OCI-LY7 (cell line): ENCODE measurements at regions not wholly inside any gene's neighbourhood (a gene's known extent, or its start where the extent isn't known, plus 50 kb on each side); places are given as distances from the start of the nearest gene placed in this dataset.

ENCODE experiments used
- EZH2phosphoT487 ChIP-seq: fragments of 200-600 bp; sonication (generic); IDR thresholded peaks from 2 replicates; pipeline ENCODE4 v1.6.1; 2018; ENCODE audit warnings: low read depth, borderline replicate concordance, mild to moderate bottlenecking, mixed run types, antibody characterized with exemption, low read length, moderate library complexity, mixed read lengths
- TF ChIP-seq, protein P1 (sequence below): fragments of 200-600 bp; sonication (generic); conservative IDR thresholded peaks from 2 replicates; pipeline ENCODE4 v1.5.1; 2014; ENCODE audit warnings: mild to moderate bottlenecking, antibody characterized with exemption, low read length, moderate library complexity, mixed read lengths

DNA sequence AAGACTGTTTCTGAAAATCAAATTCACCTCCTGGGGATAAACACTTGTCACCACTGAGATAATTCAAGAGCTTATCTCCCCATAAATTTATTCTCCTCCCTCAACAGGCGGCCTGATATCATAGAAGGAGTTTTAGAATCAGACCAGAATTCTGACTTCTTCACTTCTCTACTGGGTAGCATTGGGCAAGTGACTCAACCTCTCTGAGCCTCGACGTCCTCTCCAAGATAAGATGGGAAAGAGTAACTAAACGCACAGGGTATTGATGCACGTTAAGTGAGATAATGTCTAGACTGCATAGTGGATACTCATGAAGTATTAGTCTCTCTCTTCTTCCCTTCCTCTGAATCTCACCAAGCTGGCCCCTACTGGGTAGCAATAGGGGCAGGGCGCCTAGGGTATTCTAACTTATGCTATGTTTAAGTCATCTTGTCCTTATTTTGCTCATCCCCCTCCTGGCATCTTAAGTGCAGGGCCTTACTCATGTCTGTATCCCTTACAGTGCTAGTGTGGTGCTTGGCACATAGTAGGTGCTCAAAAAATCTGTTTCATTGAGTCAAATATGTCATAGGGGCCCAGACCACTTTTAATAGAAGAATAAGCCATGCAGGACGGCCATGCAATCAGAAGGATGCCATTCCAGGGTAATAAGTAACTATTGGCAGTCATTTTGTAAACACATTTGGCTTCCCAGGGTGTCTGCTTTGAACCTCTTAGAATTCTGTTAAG is 476.4 kb upstream of the CCL2 start:
- TF ChIP-seq, protein P1, sequence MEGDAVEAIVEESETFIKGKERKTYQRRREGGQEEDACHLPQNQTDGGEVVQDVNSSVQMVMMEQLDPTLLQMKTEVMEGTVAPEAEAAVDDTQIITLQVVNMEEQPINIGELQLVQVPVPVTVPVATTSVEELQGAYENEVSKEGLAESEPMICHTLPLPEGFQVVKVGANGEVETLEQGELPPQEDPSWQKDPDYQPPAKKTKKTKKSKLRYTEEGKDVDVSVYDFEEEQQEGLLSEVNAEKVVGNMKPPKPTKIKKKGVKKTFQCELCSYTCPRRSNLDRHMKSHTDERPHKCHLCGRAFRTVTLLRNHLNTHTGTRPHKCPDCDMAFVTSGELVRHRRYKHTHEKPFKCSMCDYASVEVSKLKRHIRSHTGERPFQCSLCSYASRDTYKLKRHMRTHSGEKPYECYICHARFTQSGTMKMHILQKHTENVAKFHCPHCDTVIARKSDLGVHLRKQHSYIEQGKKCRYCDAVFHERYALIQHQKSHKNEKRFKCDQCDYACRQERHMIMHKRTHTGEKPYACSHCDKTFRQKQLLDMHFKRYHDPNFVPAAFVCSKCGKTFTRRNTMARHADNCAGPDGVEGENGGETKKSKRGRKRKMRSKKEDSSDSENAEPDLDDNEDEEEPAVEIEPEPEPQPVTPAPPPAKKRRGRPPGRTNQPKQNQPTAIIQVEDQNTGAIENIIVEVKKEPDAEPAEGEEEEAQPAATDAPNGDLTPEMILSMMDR = no peak
- no peak for TF ChIP-seq EZH2phosphoT487
